WTC11 (cell line): ENCODE measurements at regions not wholly inside any gene's neighbourhood (a gene's known extent, or its start where the extent isn't known, plus 50 kb on each side); places are given as distances from the start of the nearest gene placed in this dataset.
"Not testable (repeated sequence)": the region's sequence is repeated elsewhere in the genome, so short reads cannot be mapped to it uniquely, and the experiment has no call there.

Experiments
- ATAC-seq: fragments of 200-7000 bp; cut with Tn5 transposase; 2 replicates; pipeline ENCODE4 v1.10.0; 2021; ENCODE audit warnings: mild to moderate bottlenecking, moderate library complexity
- CTCF ChIA-PET: fragments of 300-600 bp; sonication (Branson Sonifier 250); formaldehyde crosslinking; loops from one replicate; lab custom pipeline; 2021; ENCODE audit warnings: antibody characterized with exemption; lab: Charles Lee
- POLR2A ChIA-PET: fragments of 350-600 bp; sonication (Branson Sonifier 250); formaldehyde crosslinking; loops from one replicate; lab custom pipeline; 2021; ENCODE audit warnings: antibody characterized with exemption; lab: Charles Lee
- DNase-seq: peaks from one replicate; pipeline ENCODE4 v3.0.0; 2021; ENCODE audit warnings: low spot score
- H3K27ac Mint-ChIP-seq: 2 replicates; pipeline ENCODE4 v1.8.0; 2021; ENCODE audit warnings: mixed read lengths
- H3K27me3 Mint-ChIP-seq: 2 replicates; pipeline ENCODE4 v1.8.0; 2021; ENCODE audit warnings: low read depth, mild to moderate bottlenecking, moderate library complexity, mixed read lengths
- H3K36me3 Mint-ChIP-seq: 2 replicates; pipeline ENCODE4 v1.8.0; 2021; ENCODE audit warnings: mixed read lengths
- H3K4me1 Mint-ChIP-seq: 2 replicates; pipeline ENCODE4 v1.8.0; 2022; ENCODE audit warnings: mixed read lengths
- H3K4me3 Mint-ChIP-seq: 2 replicates; pipeline ENCODE4 v1.8.0; 2021; ENCODE audit warnings: mild to moderate bottlenecking, moderate library complexity, mixed read lengths
- H3K9me3 Mint-ChIP-seq: 2 replicates; pipeline ENCODE4 v1.8.0; 2021; ENCODE audit warnings: mixed read lengths
- ELF4 ChIP-seq: sonication (generic); formaldehyde crosslinking; IDR thresholded peaks from 2 replicates; pipeline ENCODE4 v1.8.1; 2022; ENCODE audit warnings: low read depth, mild to moderate bottlenecking, moderate library complexity, missing genetic modification reagents
- ESRRA ChIP-seq: sonication (generic); formaldehyde crosslinking; IDR thresholded peaks from 2 replicates; pipeline ENCODE4 v1.8.1; 2022; ENCODE audit warnings: mild to moderate bottlenecking, missing genetic modification reagents, borderline replicate concordance
- FOXP1 ChIP-seq: sonication (generic); formaldehyde crosslinking; IDR thresholded peaks from 2 replicates; pipeline ENCODE4 v1.8.0; 2022; ENCODE audit warnings: missing genetic modification reagents, mild to moderate bottlenecking, moderate library complexity, borderline replicate concordance
- JUN ChIP-seq: sonication (generic); formaldehyde crosslinking; IDR thresholded peaks from 2 replicates; pipeline ENCODE4 v1.8.0; 2023; ENCODE audit warnings: mild to moderate bottlenecking, missing genetic modification reagents
- KAT7 ChIP-seq: sonication (generic); formaldehyde crosslinking; IDR thresholded peaks from 2 replicates; pipeline ENCODE4 v1.8.1; 2023; ENCODE audit warnings: missing genetic modification reagents, mild to moderate bottlenecking, borderline replicate concordance
- PRDM15 ChIP-seq: sonication (generic); formaldehyde crosslinking; IDR thresholded peaks from 2 replicates; pipeline ENCODE4 v1.8.0; 2022; ENCODE audit warnings: missing genetic modification reagents
- PRRX2 ChIP-seq: fragments of 250-450 bp; sonication (Bioruptor Pico); IDR thresholded peaks from 2 replicates; pipeline ENCODE4 v1.8.0; 2021; ENCODE audit warnings: mild to moderate bottlenecking
- SMAD4 ChIP-seq: sonication (generic); formaldehyde crosslinking; IDR thresholded peaks from 2 replicates; pipeline ENCODE4 v1.8.0; 2022; ENCODE audit warnings: mild to moderate bottlenecking, missing genetic modification reagents
- SOX15 ChIP-seq: fragments of 250-450 bp; sonication (Bioruptor Pico); IDR thresholded peaks from 2 replicates; pipeline ENCODE4 v1.9.0; 2021; ENCODE audit warnings: mild to moderate bottlenecking
- TP53 ChIP-seq: sonication (generic); formaldehyde crosslinking; IDR thresholded peaks from 2 replicates; pipeline ENCODE4 v1.8.1; 2023; ENCODE audit warnings: mild to moderate bottlenecking, missing genetic modification reagents
- USF2 ChIP-seq: sonication (generic); formaldehyde crosslinking; IDR thresholded peaks from 2 replicates; pipeline ENCODE4 v1.8.1; 2023; ENCODE audit warnings: mild to moderate bottlenecking, missing genetic modification reagents, moderate library complexity
- ZBTB43 ChIP-seq: sonication (generic); formaldehyde crosslinking; IDR thresholded peaks from 2 replicates; pipeline ENCODE4 v1.8.1; 2023; ENCODE audit warnings: mild to moderate bottlenecking, missing genetic modification reagents
- ZNF232 ChIP-seq: sonication (generic); formaldehyde crosslinking; IDR thresholded peaks from 2 replicates; pipeline ENCODE4 v1.8.0; 2022; ENCODE audit warnings: mild to moderate bottlenecking, missing genetic modification reagents
- ZNF317 ChIP-seq: sonication (generic); formaldehyde crosslinking; IDR thresholded peaks from 2 replicates; pipeline ENCODE4 v1.8.1; 2023; ENCODE audit warnings: low read depth, mild to moderate bottlenecking, moderate library complexity, missing genetic modification reagents, borderline replicate concordance
- TF ChIP-seq, protein P1 (sequence below): sonication (generic); formaldehyde crosslinking; IDR thresholded peaks from 2 replicates; pipeline ENCODE4 v1.8.1; 2023; ENCODE audit warnings: mild to moderate bottlenecking, moderate library complexity, missing genetic modification reagents
- TF ChIP-seq, protein P2 (sequence below): fragments of 250-450 bp; sonication (Bioruptor Pico); IDR thresholded peaks from 2 replicates; pipeline ENCODE4 v1.9.0; 2021; ENCODE audit warnings: mild to moderate bottlenecking
- TF ChIP-seq, protein P3 (sequence below): fragments of 250-450 bp; sonication (Bioruptor Pico); IDR thresholded peaks from 2 replicates; pipeline ENCODE4 v1.9.0; 2021; ENCODE audit warnings: moderate library complexity, mild to moderate bottlenecking, inconsistent platforms, borderline replicate concordance

DNA sequence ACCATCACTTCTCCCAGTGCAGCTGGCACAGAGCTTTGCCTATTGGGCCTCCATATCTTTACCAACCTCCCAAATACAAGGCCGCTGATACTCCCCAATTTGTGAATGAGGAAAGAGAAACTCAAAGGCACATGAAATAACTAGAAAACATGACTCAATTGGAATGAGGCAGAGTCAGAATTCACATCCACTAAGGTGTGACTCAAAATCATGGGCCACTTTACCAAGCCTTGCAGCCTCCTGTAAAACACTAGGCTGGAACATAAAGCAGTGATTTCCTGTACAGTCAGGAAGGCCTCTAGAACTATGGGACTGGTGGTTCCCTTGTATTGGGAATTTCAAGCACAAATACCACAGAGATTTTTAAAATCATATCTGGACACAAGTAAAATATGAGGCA, 128.6 kb downstream of the DCLK3 start (continued):
- TF ChIP-seq PRRX2 (CRISPR knock-in tag) = no peak

GRCh38 chr3:36633897-36634296, 130.5 kb downstream of the DCLK3 start:
- H3K4me1 Mint-ChIP-seq, CTCF ChIA-PET, POLR2A ChIA-PET, H3K4me3 Mint-ChIP-seq, H3K36me3 Mint-ChIP-seq, DNase-seq, H3K27ac Mint-ChIP-seq, H3K27me3 Mint-ChIP-seq, ATAC-seq: not testable (repeated sequence)
- H3K9me3 Mint-ChIP-seq = peaks cover 14% of the 10 kb centered on the region

- H3K27me3 Mint-ChIP-seq = no peaks in the 10 kb centered on the region
- H3K27ac Mint-ChIP-seq = no peak overlapping the region
- TF ChIP-seq, protein P1, sequence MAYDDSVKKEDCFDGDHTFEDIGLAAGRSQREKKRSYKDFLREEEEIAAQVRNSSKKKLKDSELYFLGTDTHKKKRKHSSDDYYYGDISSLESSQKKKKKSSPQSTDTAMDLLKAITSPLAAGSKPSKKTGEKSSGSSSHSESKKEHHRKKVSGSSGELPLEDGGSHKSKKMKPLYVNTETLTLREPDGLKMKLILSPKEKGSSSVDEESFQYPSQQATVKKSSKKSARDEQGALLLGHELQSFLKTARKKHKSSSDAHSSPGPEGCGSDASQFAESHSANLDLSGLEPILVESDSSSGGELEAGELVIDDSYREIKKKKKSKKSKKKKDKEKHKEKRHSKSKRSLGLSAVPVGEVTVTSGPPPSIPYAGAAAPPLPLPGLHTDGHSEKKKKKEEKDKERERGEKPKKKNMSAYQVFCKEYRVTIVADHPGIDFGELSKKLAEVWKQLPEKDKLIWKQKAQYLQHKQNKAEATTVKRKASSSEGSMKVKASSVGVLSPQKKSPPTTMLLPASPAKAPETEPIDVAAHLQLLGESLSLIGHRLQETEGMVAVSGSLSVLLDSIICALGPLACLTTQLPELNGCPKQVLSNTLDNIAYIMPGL = no peak
- TF ChIP-seq SOX15 (no peak), KAT7 (CRISPR knock-in tag) (no peak), TP53 (CRISPR knock-in tag) (no peak), FOXP1 (CRISPR knock-in tag) (no peak)
- no peak for ATAC-seq
- no peak for DNase-seq
- H3K36me3 Mint-ChIP-seq = peaks cover 4% of the 10 kb centered on the region; the same call in 1 of the 2 replicates
- no peak overlapping the region for H3K4me3 Mint-ChIP-seq
- peaks cover 14% of the 10 kb centered on the region for H3K9me3 Mint-ChIP-seq
- ChIA-PET CTCF (no interaction called here), POLR2A (no interaction called here)
- peaks cover 3% of the 10 kb centered on the region; the same call in 1 of the 2 replicates for H3K4me1 Mint-ChIP-seq
Measured at GRCh38 chr3:36633060-36633459, 131.3 kb downstream of the DCLK3 start.

DNA sequence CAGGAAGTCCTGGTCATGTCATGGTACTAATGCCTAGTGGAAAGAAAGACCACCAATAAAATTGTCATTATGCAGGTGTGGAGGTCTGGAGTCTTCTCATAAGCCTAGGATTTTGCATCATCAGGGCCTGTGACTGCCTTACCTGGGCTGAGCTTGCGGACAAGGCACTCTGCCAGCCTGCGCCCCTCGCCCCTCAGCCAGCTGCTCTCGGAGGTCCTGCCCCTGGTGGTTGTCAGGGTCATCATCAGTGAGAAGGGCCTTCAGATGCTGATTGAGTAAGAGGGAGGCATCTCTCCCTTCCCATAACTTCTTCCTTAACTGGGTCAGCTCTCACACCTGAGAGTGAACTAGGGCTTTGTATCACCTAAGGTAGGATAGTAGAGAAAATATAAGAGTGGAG, 132.8 kb downstream of the DCLK3 start:
- Mint-ChIP-seq H3K27me3 (no peaks in the 10 kb centered on the region; the same call in 1 of the 2 replicates), H3K36me3 (peaks cover 4% of the 10 kb centered on the region; the same call in 1 of the 2 replicates), H3K27ac (no peak overlapping the region), H3K4me1 (peaks cover 3% of the 10 kb centered on the region; the same call in 1 of the 2 replicates), H3K9me3 (peaks cover 18% of the 10 kb centered on the region), H3K4me3 (no peak overlapping the region)
- ATAC-seq (peak; percentile 72), DNase-seq (no peak)
- ChIA-PET POLR2A (no interaction called here), CTCF (interaction anchor here (0.7 kb wide), 1 partner anchor 9 kb away, joined by 3 read pairs; no protein-coding TSS in a partner anchor)
- TF ChIP-seq JUN (CRISPR knock-in tag) = no peak
- TF ChIP-seq, protein P2, sequence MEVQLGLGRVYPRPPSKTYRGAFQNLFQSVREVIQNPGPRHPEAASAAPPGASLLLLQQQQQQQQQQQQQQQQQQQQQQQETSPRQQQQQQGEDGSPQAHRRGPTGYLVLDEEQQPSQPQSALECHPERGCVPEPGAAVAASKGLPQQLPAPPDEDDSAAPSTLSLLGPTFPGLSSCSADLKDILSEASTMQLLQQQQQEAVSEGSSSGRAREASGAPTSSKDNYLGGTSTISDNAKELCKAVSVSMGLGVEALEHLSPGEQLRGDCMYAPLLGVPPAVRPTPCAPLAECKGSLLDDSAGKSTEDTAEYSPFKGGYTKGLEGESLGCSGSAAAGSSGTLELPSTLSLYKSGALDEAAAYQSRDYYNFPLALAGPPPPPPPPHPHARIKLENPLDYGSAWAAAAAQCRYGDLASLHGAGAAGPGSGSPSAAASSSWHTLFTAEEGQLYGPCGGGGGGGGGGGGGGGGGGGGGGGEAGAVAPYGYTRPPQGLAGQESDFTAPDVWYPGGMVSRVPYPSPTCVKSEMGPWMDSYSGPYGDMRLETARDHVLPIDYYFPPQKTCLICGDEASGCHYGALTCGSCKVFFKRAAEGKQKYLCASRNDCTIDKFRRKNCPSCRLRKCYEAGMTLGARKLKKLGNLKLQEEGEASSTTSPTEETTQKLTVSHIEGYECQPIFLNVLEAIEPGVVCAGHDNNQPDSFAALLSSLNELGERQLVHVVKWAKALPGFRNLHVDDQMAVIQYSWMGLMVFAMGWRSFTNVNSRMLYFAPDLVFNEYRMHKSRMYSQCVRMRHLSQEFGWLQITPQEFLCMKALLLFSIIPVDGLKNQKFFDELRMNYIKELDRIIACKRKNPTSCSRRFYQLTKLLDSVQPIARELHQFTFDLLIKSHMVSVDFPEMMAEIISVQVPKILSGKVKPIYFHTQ (CRISPR knock-in tag) = no peak
- no peak for TF ChIP-seq ZNF317 (CRISPR knock-in tag)
- TF ChIP-seq PRDM15 (CRISPR knock-in tag) = no peak
- TF ChIP-seq SMAD4 = no peak
- TF ChIP-seq ELF4 = no peak
- TF ChIP-seq SOX15 = no peak
- no peak for TF ChIP-seq ZNF232 (CRISPR knock-in tag)
- TF ChIP-seq, protein P3, sequence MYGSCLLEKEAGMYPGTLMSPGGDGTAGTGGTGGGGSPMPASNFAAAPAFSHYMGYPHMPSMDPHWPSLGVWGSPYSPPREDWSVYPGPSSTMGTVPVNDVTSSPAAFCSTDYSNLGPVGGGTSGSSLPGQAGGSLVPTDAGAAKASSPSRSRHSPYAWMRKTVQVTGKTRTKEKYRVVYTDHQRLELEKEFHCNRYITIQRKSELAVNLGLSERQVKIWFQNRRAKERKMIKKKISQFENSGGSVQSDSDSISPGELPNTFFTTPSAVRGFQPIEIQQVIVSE = no peak
- no peak for TF ChIP-seq ZBTB43 (CRISPR knock-in tag)
- no peak for TF ChIP-seq USF2 (CRISPR knock-in tag)
- no peak for TF ChIP-seq ESRRA (CRISPR knock-in tag)
